ENCODE measurements at regions not wholly inside any gene's neighbourhood (a gene's known extent, or its start where the extent isn't known, plus 50 kb on each side); places are given as distances from the start of the nearest gene placed in this dataset.
A peak's percentile ranks its signal among the peaks of the same experiment; 100 is the strongest.

DNA sequence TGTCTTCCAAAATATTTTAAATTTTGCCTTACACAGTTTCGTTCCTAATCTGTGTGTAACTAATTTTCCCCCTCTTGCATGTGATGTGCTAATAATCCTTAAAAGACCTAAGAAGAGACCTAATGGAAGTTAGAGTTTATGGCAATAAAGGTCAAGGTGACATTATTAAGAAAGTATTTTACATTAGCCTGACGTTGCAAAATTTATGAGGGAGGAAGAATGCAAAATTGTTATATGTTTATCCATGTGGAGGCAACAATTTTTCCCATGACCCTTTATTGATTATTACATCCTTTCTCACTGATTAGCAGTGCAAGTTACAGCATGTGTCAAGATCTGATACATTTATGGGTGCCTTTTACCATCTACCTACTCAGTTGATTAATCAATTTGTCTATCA is 373.8 kb upstream of the ROBO1 start:
- no peak for FAIRE-seq
- DNase-seq (ENCODE audit: insufficient read length, low spot score), result no peak
- TF ChIP-seq POLR2A (IDR thresholded peaks at IDR 0.05; ENCODE audit: low read depth, low read length), result no peak

DNA sequence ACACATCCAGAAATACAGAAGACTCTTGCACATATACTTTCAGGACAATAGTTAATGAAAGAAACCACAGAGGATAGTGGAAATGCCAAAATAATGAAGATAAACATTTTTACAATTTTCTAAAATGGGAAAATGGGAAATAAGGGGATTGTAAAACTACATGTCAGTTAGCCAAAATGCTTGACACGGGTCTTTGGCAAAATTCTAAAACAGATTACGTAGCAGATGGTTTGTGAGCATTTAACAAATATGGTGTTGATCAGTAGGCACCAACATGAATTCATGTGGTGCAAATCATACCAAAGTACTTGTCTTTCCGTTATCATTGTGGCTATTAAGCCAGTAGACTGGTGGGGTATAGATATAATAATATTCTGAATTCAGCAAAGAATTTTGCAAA is 348.5 kb upstream of the ROBO1 start:
- DNase-seq (ENCODE audit: insufficient read length, low spot score) (no peak), FAIRE-seq (no peak)
- no peak for TF ChIP-seq POLR2A (IDR thresholded peaks at IDR 0.05; ENCODE audit: low read depth, low read length)

DNA sequence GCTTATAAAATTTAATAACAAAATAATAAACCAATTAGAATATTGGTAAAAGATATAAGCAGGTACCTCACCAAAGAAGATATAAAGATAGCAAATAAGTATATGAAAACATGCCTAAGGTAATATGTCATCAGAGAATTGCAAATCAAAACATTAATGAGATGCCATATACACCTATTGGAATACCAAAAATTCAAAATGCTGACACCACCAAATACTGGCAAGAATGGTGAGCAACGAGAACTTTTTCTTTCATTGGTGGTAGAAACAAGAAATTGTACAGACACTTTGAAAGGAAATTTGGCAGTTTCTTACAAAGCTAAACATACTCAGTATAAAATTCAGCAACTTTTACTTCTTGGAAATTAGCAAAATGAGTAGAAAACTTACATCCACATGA is 346.9 kb upstream of the ROBO1 start:
- DNase-seq (ENCODE audit: insufficient read length, low spot score) (no peak), FAIRE-seq (no peak)
- TF ChIP-seq POLR2A (IDR thresholded peaks at IDR 0.05; ENCODE audit: low read depth, low read length), result no peak

DNA sequence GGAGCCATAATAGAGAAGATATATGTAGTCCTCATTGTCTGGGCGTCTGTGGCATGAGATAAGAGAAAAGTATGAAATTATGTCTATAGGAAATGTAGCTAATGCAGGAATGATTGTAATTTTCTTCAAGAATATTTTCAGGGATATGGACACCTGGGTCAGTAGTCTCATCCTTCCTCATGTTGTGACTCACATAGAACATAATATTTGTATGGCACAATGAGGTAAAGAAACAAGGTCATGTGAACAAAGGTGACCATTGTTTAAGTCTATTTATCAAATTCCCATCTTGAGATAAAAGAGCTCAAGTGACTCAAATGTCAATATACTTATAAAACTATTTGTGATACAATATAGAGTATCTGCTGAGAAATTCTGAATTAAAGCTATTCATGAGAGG is 345.5 kb upstream of the ROBO1 start:
- TF ChIP-seq POLR2A (IDR thresholded peaks at IDR 0.05; ENCODE audit: low read depth, low read length), result no peak
- no peak for FAIRE-seq
- no peak for DNase-seq (ENCODE audit: insufficient read length, low spot score)

DNA sequence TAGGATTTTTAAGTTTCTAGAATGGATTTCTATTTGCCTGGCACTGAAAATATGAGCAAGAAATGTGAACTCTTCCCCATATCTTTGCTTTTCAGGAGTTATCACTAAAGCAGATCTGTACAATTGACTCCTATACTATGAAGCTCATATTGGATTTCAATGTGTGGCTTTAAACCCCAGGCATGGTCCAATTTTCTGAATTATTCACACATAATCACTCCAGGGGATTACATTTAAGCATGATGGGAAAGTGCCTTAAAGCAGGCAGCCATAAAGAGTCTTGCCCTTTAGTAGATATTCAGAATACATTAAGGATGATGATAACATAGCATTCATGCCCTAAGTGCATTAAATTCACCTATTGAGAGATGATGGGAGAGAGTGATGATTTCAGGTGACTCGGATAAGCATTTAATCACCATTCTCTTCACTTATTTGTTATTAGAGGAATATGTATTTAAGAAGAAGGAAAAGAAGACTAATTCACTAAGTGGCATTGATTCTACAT is 331.8 kb upstream of the ROBO1 start:
- no peak for TF ChIP-seq POLR2A (IDR thresholded peaks at IDR 0.05; ENCODE audit: low read depth, low read length)
- DNase-seq (ENCODE audit: insufficient read length, low spot score) (no peak), FAIRE-seq (no peak)

DNA sequence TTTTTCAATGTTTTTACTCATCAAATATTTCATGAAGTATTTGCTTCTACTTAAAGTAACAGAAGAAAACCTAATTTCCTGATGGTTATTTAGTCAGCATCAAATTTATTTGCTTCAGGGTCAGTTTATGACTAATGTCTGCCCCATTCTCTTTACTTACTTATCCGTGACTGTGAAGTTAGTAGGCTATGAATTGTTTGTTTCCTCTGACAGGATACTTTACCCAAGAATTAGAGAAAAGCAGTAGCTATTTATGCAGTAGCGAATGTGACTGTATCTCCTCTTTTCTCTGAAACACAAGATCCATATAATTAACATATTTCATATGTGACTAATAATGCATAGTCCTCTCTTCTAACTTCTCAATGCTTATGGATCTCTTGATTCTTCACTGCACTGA is 329.9 kb upstream of the ROBO1 start:
- no peak for TF ChIP-seq POLR2A (IDR thresholded peaks at IDR 0.05; ENCODE audit: low read depth, low read length)
- no peak for FAIRE-seq
- DNase-seq (ENCODE audit: insufficient read length, low spot score), result no peak

- no peak for TF ChIP-seq POLR2A (IDR thresholded peaks at IDR 0.05; ENCODE audit: low read depth, low read length)
Observed at GRCh38 chr3:80096909-80097308, 329.1 kb upstream of the ROBO1 start.

GRCh38 chr3:80094589-80094988 is 326.8 kb upstream of the ROBO1 start:
- DNase-seq (ENCODE audit: insufficient read length, low spot score) (no peak), FAIRE-seq (no peak)
- no peak for TF ChIP-seq POLR2A (IDR thresholded peaks at IDR 0.05; ENCODE audit: low read depth, low read length)

More at GRCh38 chr3:80096909-80097308, 329.1 kb upstream of the ROBO1 start:
- DNase-seq (ENCODE audit: insufficient read length, low spot score), result no peak
- FAIRE-seq, result no peak

- DNase-seq (ENCODE audit: insufficient read length, low spot score) (peak; percentile 3), FAIRE-seq (no peak)
- TF ChIP-seq POLR2A (IDR thresholded peaks at IDR 0.05; ENCODE audit: low read depth, low read length), result no peak
Observed at GRCh38 chr3:80087767-80088166, 320.0 kb upstream of the ROBO1 start.

- DNase-seq (ENCODE audit: insufficient read length, low spot score) (no peak), FAIRE-seq (no peak)
- TF ChIP-seq POLR2A (IDR thresholded peaks at IDR 0.05; ENCODE audit: low read depth, low read length), result no peak
Observed at GRCh38 chr3:80086426-80086825, 318.6 kb upstream of the ROBO1 start.

DNA sequence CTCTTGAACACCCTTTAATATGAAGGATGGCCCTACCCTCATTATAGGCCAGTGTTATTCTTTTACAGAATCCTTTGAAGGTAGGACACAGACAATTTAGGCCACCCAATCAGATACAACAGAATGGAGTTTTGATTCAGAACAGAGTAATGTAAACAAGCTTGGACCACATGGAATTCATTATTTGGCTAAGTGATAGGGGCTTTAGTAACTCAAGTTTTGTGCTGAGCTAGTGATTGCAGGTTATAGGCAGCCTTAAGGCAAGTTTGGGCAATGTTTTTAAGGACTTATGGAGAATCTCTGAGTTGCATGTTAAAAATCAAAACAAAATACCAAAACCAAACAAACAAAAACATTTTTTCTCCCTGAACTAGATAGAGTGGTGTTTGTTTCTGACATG is 312.1 kb upstream of the ROBO1 start:
- DNase-seq (ENCODE audit: insufficient read length, low spot score), result no peak
- no peak for TF ChIP-seq POLR2A (IDR thresholded peaks at IDR 0.05; ENCODE audit: low read depth, low read length)
- FAIRE-seq, result no peak

- DNase-seq (ENCODE audit: insufficient read length, low spot score), result no peak
- no peak for FAIRE-seq
- TF ChIP-seq POLR2A (IDR thresholded peaks at IDR 0.05; ENCODE audit: low read depth, low read length), result no peak
Observed at GRCh38 chr3:80068459-80068858, 300.7 kb upstream of the ROBO1 start.

DNA sequence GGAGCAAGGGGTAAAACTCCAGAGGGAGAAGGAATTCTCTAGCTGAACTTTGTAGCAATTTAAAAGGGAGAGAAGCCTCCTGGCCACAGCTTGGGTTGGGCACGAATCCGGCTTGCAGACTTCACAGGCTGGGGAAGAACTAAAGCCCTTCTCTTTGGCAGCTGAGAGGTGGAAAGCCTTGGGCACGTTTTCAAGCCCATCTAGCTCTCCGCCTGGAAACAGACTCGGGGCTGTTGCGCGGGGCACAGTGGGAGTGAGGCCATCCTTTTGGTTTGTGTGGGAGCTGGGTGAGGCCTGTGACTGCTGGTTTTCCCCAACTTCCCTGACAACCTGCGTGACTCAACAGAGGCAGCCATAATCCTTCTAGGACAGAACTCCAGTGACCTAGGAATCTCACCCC is 295.7 kb upstream of the ROBO1 start:
- no peak for FAIRE-seq
- no peak for TF ChIP-seq POLR2A (IDR thresholded peaks at IDR 0.05; ENCODE audit: low read depth, low read length)
- no peak for DNase-seq (ENCODE audit: insufficient read length, low spot score)

- TF ChIP-seq POLR2A (IDR thresholded peaks at IDR 0.05; ENCODE audit: low read depth, low read length), result no peak
- FAIRE-seq (no peak), DNase-seq (ENCODE audit: insufficient read length, low spot score) (no peak)
Observed at GRCh38 chr3:80060664-80061063, 292.9 kb upstream of the ROBO1 start.

DNA sequence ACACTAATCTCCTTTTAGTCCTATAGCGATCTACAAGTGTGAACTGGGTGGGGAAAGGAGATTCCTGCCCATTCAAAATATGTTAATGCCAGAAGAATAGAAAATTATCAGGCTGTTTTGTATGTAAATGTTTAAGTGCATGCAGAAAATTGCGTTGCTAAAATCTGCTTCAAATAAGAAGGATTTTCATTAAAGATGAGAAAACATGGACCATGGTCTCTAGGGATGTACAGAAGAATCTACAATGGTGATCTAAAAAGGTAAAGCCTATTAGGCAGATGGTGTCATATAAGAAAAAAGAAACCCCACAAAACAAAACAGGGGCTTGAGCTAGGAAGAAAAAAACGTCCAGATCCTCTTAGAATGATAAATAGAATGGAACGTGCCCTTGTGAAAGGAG is 287.5 kb upstream of the ROBO1 start:
- no peak for TF ChIP-seq POLR2A (IDR thresholded peaks at IDR 0.05; ENCODE audit: low read depth, low read length)
- FAIRE-seq (no peak), DNase-seq (ENCODE audit: insufficient read length, low spot score) (no peak)

GRCh38 chr3:80052271-80052670 is 284.5 kb upstream of the ROBO1 start:
- no peak for DNase-seq (ENCODE audit: insufficient read length, low spot score)
- TF ChIP-seq POLR2A (IDR thresholded peaks at IDR 0.05; ENCODE audit: low read depth, low read length), result no peak
- FAIRE-seq, result no peak

Measured in H54 (cell line).